ENCODE measurements at regions not wholly inside any gene's neighbourhood (a gene's known extent, or its start where the extent isn't known, plus 50 kb on each side); places are given as distances from the start of the nearest gene placed in this dataset.

DNA sequence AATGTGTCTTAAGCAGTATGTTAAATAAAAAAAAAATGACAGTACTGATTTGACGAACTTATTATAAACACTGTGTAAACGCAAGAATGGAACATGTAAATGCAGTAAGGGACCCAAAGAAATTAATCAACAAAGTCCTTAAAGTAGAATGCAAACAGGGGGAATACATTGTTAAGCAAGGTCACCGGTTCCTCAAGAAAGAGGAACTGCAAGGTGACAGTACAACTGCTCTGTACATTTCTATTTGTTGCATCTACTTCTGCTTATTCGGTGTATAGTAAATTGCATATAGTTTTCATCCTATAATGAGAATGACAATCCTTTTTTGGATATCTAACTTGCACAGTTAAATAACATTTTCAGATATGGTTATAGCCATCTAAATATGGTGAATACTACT, 387.0 kb upstream of the SEMA3D start:
- TF ChIP-seq, protein P1, sequence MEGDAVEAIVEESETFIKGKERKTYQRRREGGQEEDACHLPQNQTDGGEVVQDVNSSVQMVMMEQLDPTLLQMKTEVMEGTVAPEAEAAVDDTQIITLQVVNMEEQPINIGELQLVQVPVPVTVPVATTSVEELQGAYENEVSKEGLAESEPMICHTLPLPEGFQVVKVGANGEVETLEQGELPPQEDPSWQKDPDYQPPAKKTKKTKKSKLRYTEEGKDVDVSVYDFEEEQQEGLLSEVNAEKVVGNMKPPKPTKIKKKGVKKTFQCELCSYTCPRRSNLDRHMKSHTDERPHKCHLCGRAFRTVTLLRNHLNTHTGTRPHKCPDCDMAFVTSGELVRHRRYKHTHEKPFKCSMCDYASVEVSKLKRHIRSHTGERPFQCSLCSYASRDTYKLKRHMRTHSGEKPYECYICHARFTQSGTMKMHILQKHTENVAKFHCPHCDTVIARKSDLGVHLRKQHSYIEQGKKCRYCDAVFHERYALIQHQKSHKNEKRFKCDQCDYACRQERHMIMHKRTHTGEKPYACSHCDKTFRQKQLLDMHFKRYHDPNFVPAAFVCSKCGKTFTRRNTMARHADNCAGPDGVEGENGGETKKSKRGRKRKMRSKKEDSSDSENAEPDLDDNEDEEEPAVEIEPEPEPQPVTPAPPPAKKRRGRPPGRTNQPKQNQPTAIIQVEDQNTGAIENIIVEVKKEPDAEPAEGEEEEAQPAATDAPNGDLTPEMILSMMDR (conservative IDR thresholded peaks at IDR 0.05; ENCODE audit: low read length), result no peak
- no peak for TF ChIP-seq EZH2phosphoT487 (IDR thresholded peaks at IDR 0.05; ENCODE audit: borderline replicate concordance)

Measured in Loucy (cell line).